ENCODE measurements at regions not wholly inside any gene's neighbourhood (a gene's known extent, or its start where the extent isn't known, plus 50 kb on each side); places are given as distances from the start of the nearest gene placed in this dataset.

- DNase-seq (ENCODE audit: low read depth): no peak
Observed at GRCh38 chr10:89095701-89096391, 105.2 kb downstream of the FAS start.

- DNase-seq (ENCODE audit: low read depth): no peak
Observed at GRCh38 chr10:89093728-89094127, 103.1 kb downstream of the FAS start.

- no peak for DNase-seq (ENCODE audit: low read depth)
Observed at GRCh38 chr10:89092981-89093380, 102.4 kb downstream of the FAS start.

- DNase-seq (ENCODE audit: low read depth): no peak
Observed at GRCh38 chr10:89092439-89092838, 101.8 kb downstream of the FAS start.

GRCh38 chr10:89091496-89091895, 100.9 kb downstream of the FAS start:
- DNase-seq (ENCODE audit: low read depth): no peak

- no peak for DNase-seq (ENCODE audit: low read depth)
Observed at GRCh38 chr10:89090756-89091445, 100.3 kb downstream of the FAS start.

GRCh38 chr10:89086801-89087521, 96.4 kb downstream of the FAS start:
- peak; percentile 6 for DNase-seq (ENCODE audit: low read depth)

GRCh38 chr10:89085153-89085552, 94.6 kb downstream of the FAS start:
- no peak for DNase-seq (ENCODE audit: low read depth)

- no peak for DNase-seq (ENCODE audit: low read depth)
Observed at GRCh38 chr10:89082086-89082485, 91.5 kb downstream of the FAS start.

GRCh38 chr10:89080660-89081059, 90.1 kb downstream of the FAS start:
- DNase-seq (ENCODE audit: low read depth): no peak

GRCh38 chr10:89079961-89080360, 89.4 kb downstream of the FAS start:
- no peak for DNase-seq (ENCODE audit: low read depth)

GRCh38 chr10:89078724-89079672, 88.4 kb downstream of the FAS start:
- no peak for DNase-seq (ENCODE audit: low read depth)

GRCh38 chr10:89076120-89076519, 85.5 kb downstream of the FAS start:
- no peak for DNase-seq (ENCODE audit: low read depth)

- DNase-seq (ENCODE audit: low read depth): no peak
Observed at GRCh38 chr10:89075631-89076030, 85.0 kb downstream of the FAS start.

- DNase-seq (ENCODE audit: low read depth): no peak
Observed at GRCh38 chr10:89074120-89074519, 83.5 kb downstream of the FAS start.

GRCh38 chr10:89073719-89074118, 83.1 kb downstream of the FAS start:
- no peak for DNase-seq (ENCODE audit: low read depth)

GRCh38 chr10:89069589-89069988, 79.0 kb downstream of the FAS start:
- no peak for DNase-seq (ENCODE audit: low read depth)
